Glutamatergic neuron (in vitro differentiated cells): ENCODE measurements at regions not wholly inside any gene's neighbourhood (a gene's known extent, or its start where the extent isn't known, plus 50 kb on each side); places are given as distances from the start of the nearest gene placed in this dataset.

Experiments
- DNase-seq: peaks from one replicate; pipeline ENCODE4 v3.0.0; 2022
- H3K27ac Mint-ChIP-seq: one replicate; pipeline ENCODE4 v1.8.0; 2020; ENCODE audit warnings: mild to moderate bottlenecking, mixed read lengths, inconsistent platforms; ENCODE audit not compliant: unreplicated experiment
- H3K27me3 Mint-ChIP-seq: one replicate; pipeline ENCODE4 v1.8.0; 2020; ENCODE audit warnings: mild to moderate bottlenecking, moderate library complexity, mixed read lengths, inconsistent platforms; ENCODE audit not compliant: unreplicated experiment
- H3K36me3 Mint-ChIP-seq: one replicate; pipeline ENCODE4 v1.8.0; 2020; ENCODE audit warnings: mild to moderate bottlenecking, mixed read lengths, inconsistent platforms; ENCODE audit not compliant: unreplicated experiment
- H3K4me1 Mint-ChIP-seq: one replicate; pipeline ENCODE4 v1.8.0; 2020; ENCODE audit warnings: mild to moderate bottlenecking, low read depth, mixed read lengths, inconsistent platforms; ENCODE audit not compliant: unreplicated experiment
- H3K4me3 Mint-ChIP-seq: one replicate; pipeline ENCODE4 v1.8.0; 2020; ENCODE audit warnings: mild to moderate bottlenecking, mixed read lengths, inconsistent platforms; ENCODE audit not compliant: unreplicated experiment
- H3K9me3 Mint-ChIP-seq: one replicate; pipeline ENCODE4 v1.8.0; 2020; ENCODE audit warnings: mild to moderate bottlenecking, moderate library complexity, mixed read lengths, inconsistent platforms; ENCODE audit not compliant: unreplicated experiment
- CTCF ChIP-seq: fragments of 200-600 bp; sonication (generic); IDR thresholded peaks from one replicate; pipeline ENCODE4 v1.5.0; 2021; ENCODE audit not compliant: partially characterized antibody, unreplicated experiment

- Mint-ChIP-seq H3K27ac (peak overlapping the region; percentile 95), H3K27me3 (peaks cover 8% of the 10 kb centered on the region), H3K36me3 (peaks cover 5% of the 10 kb centered on the region), H3K9me3 (peaks cover 5% of the 10 kb centered on the region), H3K4me1 (peaks cover 23% of the 10 kb centered on the region), H3K4me3 (no peak overlapping the region)
- TF ChIP-seq CTCF, result no peak
- DNase-seq, result no peak
Observed at GRCh38 chr11:82076126-82076525, 657.5 kb downstream of the FAM181B start.

GRCh38 chr11:82059505-82059904 lies 674.2 kb downstream of the FAM181B start:
- no peak for TF ChIP-seq CTCF
- H3K27ac Mint-ChIP-seq, result no peak overlapping the region
- no peak for DNase-seq

GRCh38 chr11:82056450-82056849 lies 677.2 kb downstream of the FAM181B start:
- H3K4me3 Mint-ChIP-seq, result no peak overlapping the region
- H3K27ac Mint-ChIP-seq, result no peak overlapping the region
- peaks cover 5% of the 10 kb centered on the region for H3K36me3 Mint-ChIP-seq
- DNase-seq, result no peak
- no peak for TF ChIP-seq CTCF
- H3K9me3 Mint-ChIP-seq, result no peaks in the 10 kb centered on the region
- no peaks in the 10 kb centered on the region for H3K4me1 Mint-ChIP-seq
- no peaks in the 10 kb centered on the region for H3K27me3 Mint-ChIP-seq

More at GRCh38 chr11:82059505-82059904, 674.2 kb downstream of the FAM181B start:
- Mint-ChIP-seq H3K36me3 (peaks cover 5% of the 10 kb centered on the region), H3K9me3 (no peaks in the 10 kb centered on the region), H3K4me1 (no peaks in the 10 kb centered on the region), H3K27me3 (no peaks in the 10 kb centered on the region), H3K4me3 (no peak overlapping the region)

GRCh38 chr11:82049199-82049598 lies 684.5 kb downstream of the FAM181B start:
- Mint-ChIP-seq H3K27me3 (no peaks in the 10 kb centered on the region), H3K36me3 (no peaks in the 10 kb centered on the region), H3K4me3 (no peak overlapping the region), H3K27ac (no peak overlapping the region), H3K9me3 (no peaks in the 10 kb centered on the region), H3K4me1 (no peaks in the 10 kb centered on the region)
- no peak for TF ChIP-seq CTCF
- no peak for DNase-seq

- H3K36me3 Mint-ChIP-seq, result no peaks in the 10 kb centered on the region
- H3K27ac Mint-ChIP-seq, result no peak overlapping the region
- no peak overlapping the region for H3K4me3 Mint-ChIP-seq
- H3K9me3 Mint-ChIP-seq, result no peaks in the 10 kb centered on the region
- no peak for TF ChIP-seq CTCF
- no peak for DNase-seq
- H3K27me3 Mint-ChIP-seq, result no peaks in the 10 kb centered on the region
- H3K4me1 Mint-ChIP-seq, result no peaks in the 10 kb centered on the region
Observed at GRCh38 chr11:82047200-82047599, 686.5 kb downstream of the FAM181B start.
